ENCODE measurements at regions not wholly inside any gene's neighbourhood (a gene's known extent, or its start where the extent isn't known, plus 50 kb on each side); places are given as distances from the start of the nearest gene placed in this dataset.

GRCh38 chr14:51443195-51444018 is 203.4 kb downstream of the TMX1 start:
- TF ChIP-seq, protein P1, sequence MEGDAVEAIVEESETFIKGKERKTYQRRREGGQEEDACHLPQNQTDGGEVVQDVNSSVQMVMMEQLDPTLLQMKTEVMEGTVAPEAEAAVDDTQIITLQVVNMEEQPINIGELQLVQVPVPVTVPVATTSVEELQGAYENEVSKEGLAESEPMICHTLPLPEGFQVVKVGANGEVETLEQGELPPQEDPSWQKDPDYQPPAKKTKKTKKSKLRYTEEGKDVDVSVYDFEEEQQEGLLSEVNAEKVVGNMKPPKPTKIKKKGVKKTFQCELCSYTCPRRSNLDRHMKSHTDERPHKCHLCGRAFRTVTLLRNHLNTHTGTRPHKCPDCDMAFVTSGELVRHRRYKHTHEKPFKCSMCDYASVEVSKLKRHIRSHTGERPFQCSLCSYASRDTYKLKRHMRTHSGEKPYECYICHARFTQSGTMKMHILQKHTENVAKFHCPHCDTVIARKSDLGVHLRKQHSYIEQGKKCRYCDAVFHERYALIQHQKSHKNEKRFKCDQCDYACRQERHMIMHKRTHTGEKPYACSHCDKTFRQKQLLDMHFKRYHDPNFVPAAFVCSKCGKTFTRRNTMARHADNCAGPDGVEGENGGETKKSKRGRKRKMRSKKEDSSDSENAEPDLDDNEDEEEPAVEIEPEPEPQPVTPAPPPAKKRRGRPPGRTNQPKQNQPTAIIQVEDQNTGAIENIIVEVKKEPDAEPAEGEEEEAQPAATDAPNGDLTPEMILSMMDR (conservative IDR thresholded peaks at IDR 0.05; ENCODE audit: low read length) = no peak
- no peak for TF ChIP-seq EZH2phosphoT487 (IDR thresholded peaks at IDR 0.05; ENCODE audit: borderline replicate concordance)
